Right kidney (tissue), 1 donor: ENCODE measurements at regions not wholly inside any gene's neighbourhood (a gene's known extent, or its start where the extent isn't known, plus 50 kb on each side); places are given as distances from the start of the nearest gene placed in this dataset.

ENCODE experiments used
- DNase-seq: peaks from one replicate; pipeline ENCODE4 v3.0.0-alpha.2; 2016

DNA sequence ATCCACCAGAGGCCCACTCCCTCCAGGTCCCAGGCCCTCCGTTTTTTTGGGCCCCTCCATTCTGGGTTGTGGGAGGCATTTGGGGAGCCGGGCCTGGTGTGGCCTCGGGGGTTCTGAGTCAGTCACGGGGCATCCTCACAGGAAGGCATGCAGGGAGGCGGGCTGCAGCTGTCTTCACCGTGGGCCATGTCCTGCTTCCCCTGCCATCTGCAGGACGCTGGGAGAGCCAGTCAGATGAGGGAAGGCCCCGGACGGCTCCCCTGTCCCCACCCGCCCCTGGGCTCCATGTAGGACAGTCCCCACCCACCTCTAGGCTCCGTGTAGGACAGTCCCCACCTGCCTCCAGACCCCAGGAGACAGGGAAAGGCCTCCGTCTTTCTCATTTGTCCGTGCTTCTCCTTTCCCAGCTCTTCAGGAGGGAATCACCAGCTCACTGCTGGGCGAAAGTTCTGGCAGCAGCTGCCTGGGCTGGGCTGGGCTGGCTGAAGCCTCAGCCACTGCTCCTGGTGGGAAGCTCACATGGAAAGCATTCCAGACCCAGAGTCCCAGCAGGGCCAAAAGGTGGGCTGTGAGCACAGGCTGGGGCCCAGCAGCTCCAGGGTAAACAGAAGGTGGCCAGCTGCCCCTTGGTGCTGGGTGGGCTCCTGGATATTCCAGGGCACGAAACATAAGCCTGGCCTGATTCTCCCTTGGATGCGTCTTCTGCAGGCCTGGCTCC lies 217.8 kb downstream of the KIF26A start:
- DNase-seq: no peak

GRCh38 chr14:104356738-104357688 lies 218.6 kb downstream of the KIF26A start:
- DNase-seq: no peak

GRCh38 chr14:104357689-104358527 lies 219.5 kb downstream of the KIF26A start:
- no peak for DNase-seq

GRCh38 chr14:104358528-104359300 lies 220.3 kb downstream of the KIF26A start:
- DNase-seq: no peak

DNA sequence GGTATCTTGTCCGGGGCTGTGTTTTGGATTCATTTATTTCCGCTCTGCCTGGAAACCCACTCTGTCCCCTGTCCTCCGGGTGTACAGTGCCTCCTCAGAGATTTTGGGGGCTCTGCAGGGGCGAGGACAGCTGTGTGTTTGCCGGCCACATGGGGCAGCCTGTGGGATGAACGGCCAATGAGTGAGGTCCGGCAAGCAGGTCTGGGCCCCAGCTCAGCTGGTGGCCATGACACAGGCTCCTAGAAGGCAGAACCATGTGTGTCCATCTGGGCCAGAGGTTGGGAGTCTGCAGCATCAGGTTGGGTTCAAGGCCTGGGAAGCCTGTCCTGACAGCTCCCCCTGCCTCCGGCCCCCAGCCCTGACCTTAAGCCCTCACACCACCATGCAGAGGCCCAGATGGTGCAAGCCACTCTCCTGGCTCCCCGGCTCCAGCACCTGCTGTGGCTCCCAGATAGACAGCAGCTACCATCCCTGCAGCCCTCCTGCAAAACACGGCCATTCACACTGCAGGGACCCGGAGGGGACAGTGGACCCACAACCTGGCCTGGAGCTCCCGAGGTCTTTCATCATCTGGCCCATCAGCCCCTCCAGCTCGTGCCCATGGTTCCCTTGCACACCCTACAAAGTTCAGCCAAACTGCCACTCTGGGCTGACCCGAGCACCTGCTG lies 220.1 kb upstream of the C14orf180 start:
- DNase-seq: no peak

- no peak for DNase-seq
Measured at GRCh38 chr14:104359969-104360442, 219.6 kb upstream of the C14orf180 start.

- no peak for DNase-seq
Measured at GRCh38 chr14:104360501-104360900, 219.1 kb upstream of the C14orf180 start.

GRCh38 chr14:104361101-104361591 lies 218.4 kb upstream of the C14orf180 start:
- DNase-seq: no peak

- no peak for DNase-seq
Measured at GRCh38 chr14:104361921-104362681, 217.5 kb upstream of the C14orf180 start.

- DNase-seq: no peak
Measured at GRCh38 chr14:104362761-104363605, 216.6 kb upstream of the C14orf180 start.

GRCh38 chr14:104363891-104364760 lies 215.4 kb upstream of the C14orf180 start:
- DNase-seq: no peak

GRCh38 chr14:104364830-104365229 lies 214.7 kb upstream of the C14orf180 start:
- no peak for DNase-seq

DNA sequence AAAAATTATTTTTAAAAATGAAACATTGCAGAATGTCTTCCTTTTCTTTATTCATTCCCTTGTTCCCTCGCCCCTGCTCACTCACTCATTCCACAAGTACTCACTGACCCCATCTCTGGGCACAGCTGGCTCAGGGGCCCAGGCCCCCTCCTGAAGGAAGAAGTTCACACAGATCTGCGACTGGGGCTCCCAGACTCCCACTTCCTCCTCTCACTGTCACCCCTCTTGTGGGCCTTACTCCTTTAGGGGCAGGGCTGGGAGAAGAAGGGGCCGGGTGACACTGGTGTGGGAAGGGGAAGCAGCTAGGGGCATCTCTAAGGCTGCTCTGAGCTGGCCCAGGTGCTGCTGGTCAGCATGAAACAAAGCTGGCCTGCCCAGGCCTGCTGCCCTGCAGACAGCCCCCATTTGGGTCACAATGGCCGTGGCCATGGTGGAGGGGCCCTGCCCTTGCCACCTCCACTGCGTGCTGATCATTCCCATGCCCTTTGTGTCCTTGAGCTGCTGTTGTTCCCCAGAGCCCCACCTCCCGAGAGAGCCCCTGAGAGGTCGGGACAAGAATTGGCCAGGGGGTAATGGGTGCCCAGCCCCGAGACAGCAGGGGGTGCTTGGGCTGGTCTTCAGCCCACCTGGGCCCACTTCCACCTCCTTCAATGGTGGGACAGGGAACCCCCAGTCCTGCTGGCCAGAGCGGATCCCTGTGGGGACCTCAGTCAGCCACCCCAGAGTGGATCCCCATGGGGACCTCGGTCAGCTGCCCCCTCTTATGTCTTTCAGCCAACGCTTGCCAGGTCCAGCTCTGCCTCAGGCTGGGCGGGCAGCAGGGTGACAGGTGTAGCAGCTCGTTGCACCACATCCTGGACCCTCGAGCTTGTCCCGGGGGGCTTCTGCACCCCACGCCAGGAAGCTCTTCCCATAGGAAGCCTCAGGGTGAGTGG lies 212.4 kb upstream of the C14orf180 start:
- no peak for DNase-seq

GRCh38 chr14:104367866-104368750 lies 211.5 kb upstream of the C14orf180 start:
- DNase-seq: no peak

GRCh38 chr14:104368751-104369100 lies 210.8 kb upstream of the C14orf180 start:
- DNase-seq: no peak

DNA sequence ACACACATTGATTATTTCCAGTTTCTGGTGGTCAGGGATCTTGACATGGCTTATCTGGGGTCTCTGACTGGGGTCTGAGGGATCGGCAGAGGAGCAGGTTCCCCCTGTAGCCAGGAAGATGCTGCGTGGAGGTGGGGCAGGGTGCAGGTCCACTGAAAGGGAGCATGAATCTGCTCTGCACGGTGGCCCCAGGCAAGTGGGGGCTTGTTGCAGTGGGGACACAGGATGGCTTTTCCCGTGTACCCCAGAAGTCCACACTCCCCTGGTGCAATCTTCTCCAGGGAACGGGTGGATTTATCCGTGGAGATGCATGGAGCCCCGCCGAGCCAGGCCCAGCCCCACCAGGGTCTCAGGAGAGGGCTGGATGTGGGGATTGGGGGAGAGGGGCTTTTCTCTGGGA lies 210.4 kb upstream of the C14orf180 start:
- no peak for DNase-seq
